DMS53 treated with DMSO at 0.1 percent for 48 hours (cell line): ENCODE measurements at regions not wholly inside any gene's neighbourhood (a gene's known extent, or its start where the extent isn't known, plus 50 kb on each side); places are given as distances from the start of the nearest gene placed in this dataset.

ENCODE experiments used
- DNase-seq: peaks from one replicate; lab custom pipeline; 2025; ENCODE audit not compliant: unreplicated experiment; lab: John Stamatoyannopoulos, UW

- no peak for DNase-seq
Observed at GRCh38 chr5:68738841-68739240, 355.0 kb upstream of the SLC30A5 start.

GRCh38 chr5:68739752-68740151 is 354.1 kb upstream of the SLC30A5 start:
- no peak for DNase-seq

GRCh38 chr5:68740226-68740910 is 353.4 kb upstream of the SLC30A5 start:
- no peak for DNase-seq

GRCh38 chr5:68744206-68744605 is 349.6 kb upstream of the SLC30A5 start:
- no peak for DNase-seq

- no peak for DNase-seq
Observed at GRCh38 chr5:68745448-68745847, 348.4 kb upstream of the SLC30A5 start.

GRCh38 chr5:68746220-68746619 is 347.6 kb upstream of the SLC30A5 start:
- no peak for DNase-seq

GRCh38 chr5:68746643-68747420 is 347.0 kb upstream of the SLC30A5 start:
- no peak for DNase-seq

- no peak for DNase-seq
Observed at GRCh38 chr5:68747521-68747920, 346.3 kb upstream of the SLC30A5 start.

- DNase-seq = no peak
Observed at GRCh38 chr5:68748101-68748500, 345.7 kb upstream of the SLC30A5 start.

- DNase-seq = no peak
Observed at GRCh38 chr5:68749077-68749476, 344.7 kb upstream of the SLC30A5 start.

- no peak for DNase-seq
Observed at GRCh38 chr5:68749631-68750030, 344.2 kb upstream of the SLC30A5 start.

GRCh38 chr5:68751661-68752060 is 342.2 kb upstream of the SLC30A5 start:
- no peak for DNase-seq

- DNase-seq = no peak
Observed at GRCh38 chr5:68754536-68754935, 339.3 kb upstream of the SLC30A5 start.

- DNase-seq = no peak
Observed at GRCh38 chr5:68755293-68755692, 338.5 kb upstream of the SLC30A5 start.

- DNase-seq = no peak
Observed at GRCh38 chr5:68757006-68757405, 336.8 kb upstream of the SLC30A5 start.

- DNase-seq = no peak
Observed at GRCh38 chr5:68757626-68758212, 336.1 kb upstream of the SLC30A5 start.

GRCh38 chr5:68759593-68759992 is 334.2 kb upstream of the SLC30A5 start:
- DNase-seq = no peak

GRCh38 chr5:68762201-68762600 is 331.6 kb upstream of the SLC30A5 start:
- no peak for DNase-seq

GRCh38 chr5:68766952-68767464 is 326.8 kb upstream of the SLC30A5 start:
- no peak for DNase-seq

- DNase-seq = no peak
Observed at GRCh38 chr5:68770551-68770950, 323.3 kb upstream of the SLC30A5 start.

GRCh38 chr5:68771221-68771620 is 322.6 kb upstream of the SLC30A5 start:
- no peak for DNase-seq

GRCh38 chr5:68771732-68772131 is 322.1 kb upstream of the SLC30A5 start:
- DNase-seq = no peak
